Stimulated activated CD4-positive, alpha-beta T cell treated with anti-CD3 and anti-CD28 coated beads, Interleukin-4, amount 100 ng/mL, for 48 hours (primary cell): ENCODE measurements at regions not wholly inside any gene's neighbourhood (a gene's known extent, or its start where the extent isn't known, plus 50 kb on each side); places are given as distances from the start of the nearest gene placed in this dataset.

ENCODE experiments used
- DNase-seq, 2 donors: peaks; one replicate each; pipeline ENCODE4 v3.0.0-alpha.2; 2020; ENCODE audit warnings: low read depth in 2 of 2

GRCh38 chr4:24719615-24720014, 75.8 kb upstream of the SOD3 start:
- no peak for DNase-seq

- DNase-seq, result no peak
These were observed 74.9 kb upstream of the SOD3 start for GRCh38 chr4:24720436-24720835.

GRCh38 chr4:24720979-24721378, 74.4 kb upstream of the SOD3 start:
- DNase-seq, result no peak

- DNase-seq, result no peak
These were observed 73.3 kb upstream of the SOD3 start for GRCh38 chr4:24722026-24722568.

GRCh38 chr4:24727390-24728224, 67.8 kb upstream of the SOD3 start:
- no peak for DNase-seq

- no peak for DNase-seq
These were observed 66.1 kb upstream of the SOD3 start for GRCh38 chr4:24729119-24729730.

GRCh38 chr4:24730256-24731001, 64.9 kb upstream of the SOD3 start:
- DNase-seq, result no peak

- DNase-seq, result no peak
These were observed 63.9 kb upstream of the SOD3 start for GRCh38 chr4:24731448-24731847.

- no peak for DNase-seq
These were observed 60.9 kb upstream of the SOD3 start for GRCh38 chr4:24734511-24734910.

- no peak for DNase-seq
These were observed 59.3 kb upstream of the SOD3 start for GRCh38 chr4:24736066-24736465.

GRCh38 chr4:24741910-24742309, 53.5 kb upstream of the SOD3 start:
- no peak for DNase-seq

- DNase-seq, result no peak
These were observed 53.0 kb upstream of the SOD3 start for GRCh38 chr4:24742335-24742734.

GRCh38 chr4:24742773-24743172, 52.6 kb upstream of the SOD3 start:
- DNase-seq, result no peak

- DNase-seq, result no peak
These were observed 52.2 kb upstream of the SOD3 start for GRCh38 chr4:24743206-24743605.

- no peak for DNase-seq
These were observed 51.4 kb upstream of the SOD3 start for GRCh38 chr4:24743927-24744326.

- no peak for DNase-seq
These were observed 50.0 kb upstream of the SOD3 start for GRCh38 chr4:24745172-24745895.
